RWPE2 (cell line): ENCODE measurements at regions not wholly inside any gene's neighbourhood (a gene's known extent, or its start where the extent isn't known, plus 50 kb on each side); places are given as distances from the start of the nearest gene placed in this dataset.
"Not testable (repeated sequence)": the region's sequence is repeated elsewhere in the genome, so short reads cannot be mapped to it uniquely, and the experiment has no call there.

Source experiments
- ATAC-seq: fragments of 200-7000 bp; cut with Tn5 transposase; 3 replicates; pipeline ENCODE4 v1.9.1; 2021; ENCODE audit warnings: low read depth
- DNase-seq: peaks from one replicate; pipeline ENCODE4 v3.0.0-alpha.2; 2020; ENCODE audit warnings: low spot score
- H3K27ac ChIP-seq: fragments of 450-650 bp; 2 replicates; pipeline ENCODE4 v1.5.1; 2017; ENCODE audit warnings: mild to moderate bottlenecking; ENCODE audit not compliant: poor library complexity, severe bottlenecking
- H3K27me3 ChIP-seq: fragments of 250-450 bp; sonication (Bioruptor Pico); 2 replicates; pipeline ENCODE4 v1.5.1; 2021; ENCODE audit warnings: mild to moderate bottlenecking, moderate library complexity; ENCODE audit not compliant: insufficient read depth, poor library complexity, severe bottlenecking
- H3K36me3 ChIP-seq: fragments of 250-450 bp; sonication (Bioruptor Pico); 2 replicates; pipeline ENCODE4 v1.5.1; 2020; ENCODE audit warnings: low read depth, mild to moderate bottlenecking, moderate library complexity
- H3K4me1 ChIP-seq: fragments of 250-450 bp; sonication (Bioruptor Pico); 2 replicates; pipeline ENCODE4 v1.5.1; 2021; ENCODE audit warnings: mild to moderate bottlenecking, moderate library complexity; ENCODE audit not compliant: insufficient read depth, poor library complexity, severe bottlenecking
- H3K4me3 ChIP-seq: fragments of 250-450 bp; sonication (Bioruptor Pico); 2 replicates; pipeline ENCODE4 v1.5.1; 2021; ENCODE audit warnings: mild to moderate bottlenecking, moderate library complexity; ENCODE audit not compliant: severe bottlenecking
- H3K9me3 ChIP-seq: fragments of 250-450 bp; sonication (Bioruptor Pico); 2 replicates; pipeline ENCODE4 v1.5.1; 2021; ENCODE audit warnings: mild to moderate bottlenecking, moderate library complexity; ENCODE audit not compliant: severe bottlenecking
- TF ChIP-seq, protein P1 (sequence below): fragments of 450-650 bp; IDR thresholded peaks from one replicate; pipeline ENCODE4 v1.5.1; 2017; ENCODE audit warnings: mild to moderate bottlenecking, moderate library complexity; ENCODE audit not compliant: poor library complexity, severe bottlenecking

DNA sequence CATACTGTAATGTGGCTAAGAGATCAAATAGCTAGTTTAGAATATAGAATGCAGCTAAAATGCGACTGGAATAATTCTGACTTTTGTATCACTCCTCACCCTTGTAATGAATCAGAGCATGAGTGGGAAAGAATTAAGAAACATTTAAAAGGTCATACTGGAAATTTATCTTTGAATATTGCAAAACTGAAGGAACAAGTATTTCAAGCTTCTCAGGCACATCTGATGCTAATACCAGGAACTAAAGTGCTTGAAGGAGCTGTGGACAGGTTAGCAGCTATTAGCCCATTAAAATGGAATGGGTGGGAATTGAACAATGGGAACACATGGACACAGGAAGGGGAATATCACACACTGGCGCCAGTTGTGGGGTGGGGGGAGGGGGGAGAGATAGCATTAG lies 144.2 kb upstream of the ZNF91 start:
- Histone ChIP-seq H3K4me3 (no peak overlapping the region), H3K27ac (peak overlapping the region; percentile 29), H3K36me3 (no peaks in the 10 kb centered on the region), H3K9me3 (no peaks in the 10 kb centered on the region), H3K27me3 (no peaks in the 10 kb centered on the region), H3K4me1 (peaks cover 32% of the 10 kb centered on the region)
- peak; percentile 66 for ATAC-seq
- no peak for DNase-seq
- TF ChIP-seq, protein P1, sequence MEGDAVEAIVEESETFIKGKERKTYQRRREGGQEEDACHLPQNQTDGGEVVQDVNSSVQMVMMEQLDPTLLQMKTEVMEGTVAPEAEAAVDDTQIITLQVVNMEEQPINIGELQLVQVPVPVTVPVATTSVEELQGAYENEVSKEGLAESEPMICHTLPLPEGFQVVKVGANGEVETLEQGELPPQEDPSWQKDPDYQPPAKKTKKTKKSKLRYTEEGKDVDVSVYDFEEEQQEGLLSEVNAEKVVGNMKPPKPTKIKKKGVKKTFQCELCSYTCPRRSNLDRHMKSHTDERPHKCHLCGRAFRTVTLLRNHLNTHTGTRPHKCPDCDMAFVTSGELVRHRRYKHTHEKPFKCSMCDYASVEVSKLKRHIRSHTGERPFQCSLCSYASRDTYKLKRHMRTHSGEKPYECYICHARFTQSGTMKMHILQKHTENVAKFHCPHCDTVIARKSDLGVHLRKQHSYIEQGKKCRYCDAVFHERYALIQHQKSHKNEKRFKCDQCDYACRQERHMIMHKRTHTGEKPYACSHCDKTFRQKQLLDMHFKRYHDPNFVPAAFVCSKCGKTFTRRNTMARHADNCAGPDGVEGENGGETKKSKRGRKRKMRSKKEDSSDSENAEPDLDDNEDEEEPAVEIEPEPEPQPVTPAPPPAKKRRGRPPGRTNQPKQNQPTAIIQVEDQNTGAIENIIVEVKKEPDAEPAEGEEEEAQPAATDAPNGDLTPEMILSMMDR, result no peak

DNA sequence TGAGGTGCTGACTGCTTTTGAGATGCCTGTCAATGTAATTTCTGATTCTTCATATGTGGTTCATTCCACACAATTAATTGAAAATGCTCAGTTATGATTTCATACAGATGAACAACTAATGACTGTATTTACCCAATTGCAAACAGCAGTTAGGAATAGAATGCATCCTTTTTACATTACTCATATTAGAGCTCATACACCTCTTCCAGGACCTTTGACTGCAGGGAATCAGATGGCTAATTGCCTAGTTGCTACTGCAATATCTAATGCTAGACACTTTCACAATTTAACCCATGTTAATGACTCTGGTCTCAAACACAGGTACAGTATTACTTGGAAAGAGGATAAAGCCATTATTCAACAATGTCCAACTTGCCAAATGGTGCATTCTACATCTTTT lies 141.9 kb upstream of the ZNF91 start:
- not testable (repeated sequence) for H3K27me3 ChIP-seq, H3K36me3 ChIP-seq, H3K9me3 ChIP-seq, H3K4me3 ChIP-seq, DNase-seq, ATAC-seq
- Histone ChIP-seq H3K27ac (peak overlapping the region; percentile 61), H3K4me1 (peaks cover 32% of the 10 kb centered on the region)

DNA sequence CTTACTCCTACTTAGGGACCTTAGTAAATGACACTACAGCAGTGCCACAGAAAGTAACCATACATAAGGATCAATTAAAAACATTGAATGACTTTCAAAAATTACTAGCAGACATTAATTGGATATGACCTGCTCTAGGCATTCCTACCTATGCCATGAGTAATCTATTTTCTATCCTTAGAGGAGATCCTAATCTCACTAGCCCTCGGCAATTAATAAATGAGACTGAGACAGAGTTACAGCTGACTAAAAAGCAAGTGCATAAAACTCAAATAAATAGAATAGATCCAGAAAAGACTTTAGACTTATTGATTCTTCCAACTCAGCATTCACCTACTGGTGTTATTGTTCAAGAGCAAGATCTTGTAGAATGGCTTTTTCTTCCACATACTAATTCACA lies 141.1 kb upstream of the ZNF91 start:
- H3K4me3 ChIP-seq, ATAC-seq: not testable (repeated sequence)

DNA sequence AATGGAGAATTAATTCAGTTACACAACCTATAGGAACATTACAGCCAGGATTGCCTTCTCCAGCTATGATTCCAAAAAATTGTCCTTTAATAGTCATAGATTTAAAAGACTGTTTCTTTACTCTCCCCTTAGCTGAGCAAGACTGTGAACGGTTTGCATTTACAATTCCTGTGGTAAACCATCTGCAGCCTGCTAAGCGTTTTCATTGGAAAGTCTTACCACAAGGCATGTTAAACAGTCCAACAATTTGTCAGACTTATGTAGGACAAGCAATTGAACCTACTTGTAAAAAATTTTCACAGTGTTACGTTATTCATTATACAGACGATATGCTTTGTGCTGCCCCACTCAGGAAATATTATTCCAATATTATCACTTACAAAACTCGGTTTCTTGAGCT lies 140.6 kb upstream of the ZNF91 start:
- H3K4me3 ChIP-seq, H3K27me3 ChIP-seq, ATAC-seq, H3K36me3 ChIP-seq, DNase-seq, H3K9me3 ChIP-seq: not testable (repeated sequence)
- peak overlapping the region; percentile 61 for H3K27ac ChIP-seq
- H3K4me1 ChIP-seq, result peaks cover 32% of the 10 kb centered on the region

More for the DNA sequence above, 141.1 kb upstream of the ZNF91 start:
- Histone ChIP-seq H3K4me1 (peaks cover 32% of the 10 kb centered on the region), H3K27ac (peak overlapping the region; percentile 61)
- DNase-seq, H3K36me3 ChIP-seq, H3K9me3 ChIP-seq, H3K27me3 ChIP-seq: not testable (repeated sequence)

DNA sequence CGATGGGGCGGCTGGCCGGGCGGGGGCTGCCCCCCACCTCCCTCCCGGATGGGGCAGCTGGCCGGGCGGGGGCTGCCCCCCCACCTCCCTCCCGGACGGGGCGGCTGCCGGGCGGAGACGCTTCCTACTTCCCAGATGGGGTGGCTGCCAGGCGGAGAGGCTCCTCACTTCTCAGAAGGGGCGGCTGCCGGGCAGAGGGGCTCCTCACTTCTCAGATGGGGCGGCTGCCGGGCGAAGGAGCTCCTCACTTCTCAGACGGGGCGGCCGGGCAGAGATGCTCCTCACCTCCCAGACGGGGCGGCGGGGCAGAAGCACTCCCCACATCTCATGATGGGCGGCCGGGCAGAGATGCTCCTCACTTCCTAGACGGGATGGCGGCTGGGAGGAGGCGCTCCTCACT lies 138.2 kb upstream of the ZNF91 start:
- H3K27me3 ChIP-seq, H3K9me3 ChIP-seq, DNase-seq, ATAC-seq, H3K36me3 ChIP-seq, H3K27ac ChIP-seq, H3K4me3 ChIP-seq: not testable (repeated sequence)
- peaks cover 22% of the 10 kb centered on the region for H3K4me1 ChIP-seq

DNA sequence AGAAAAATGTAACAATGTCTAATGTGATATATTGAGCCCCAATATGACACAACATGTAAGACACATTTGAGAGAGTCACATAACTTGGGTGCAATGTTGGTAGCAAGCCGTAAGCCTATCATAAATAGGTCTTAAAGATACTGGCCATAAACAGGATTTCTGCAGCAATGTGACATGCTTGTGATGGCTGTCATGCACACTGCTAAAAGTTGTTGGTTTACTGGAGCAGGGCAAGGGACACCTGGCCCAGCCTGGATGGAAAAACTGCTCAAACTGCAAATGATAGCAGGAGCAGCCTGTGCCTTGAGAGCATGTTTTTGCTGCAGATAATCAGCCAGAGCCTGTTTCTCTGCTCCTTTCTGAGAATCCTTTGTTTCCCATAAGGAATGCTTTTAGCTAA lies 136.7 kb upstream of the ZNF91 start:
- TF ChIP-seq, protein P1, result no peak
- H3K4me1 ChIP-seq, result peaks cover 22% of the 10 kb centered on the region
- H3K9me3 ChIP-seq, result no peaks in the 10 kb centered on the region
- no peaks in the 10 kb centered on the region for H3K27me3 ChIP-seq
- ATAC-seq (no peak), DNase-seq (no peak)
- no peaks in the 10 kb centered on the region for H3K36me3 ChIP-seq
- no peak overlapping the region for H3K27ac ChIP-seq
- H3K4me3 ChIP-seq, result no peak overlapping the region

DNA sequence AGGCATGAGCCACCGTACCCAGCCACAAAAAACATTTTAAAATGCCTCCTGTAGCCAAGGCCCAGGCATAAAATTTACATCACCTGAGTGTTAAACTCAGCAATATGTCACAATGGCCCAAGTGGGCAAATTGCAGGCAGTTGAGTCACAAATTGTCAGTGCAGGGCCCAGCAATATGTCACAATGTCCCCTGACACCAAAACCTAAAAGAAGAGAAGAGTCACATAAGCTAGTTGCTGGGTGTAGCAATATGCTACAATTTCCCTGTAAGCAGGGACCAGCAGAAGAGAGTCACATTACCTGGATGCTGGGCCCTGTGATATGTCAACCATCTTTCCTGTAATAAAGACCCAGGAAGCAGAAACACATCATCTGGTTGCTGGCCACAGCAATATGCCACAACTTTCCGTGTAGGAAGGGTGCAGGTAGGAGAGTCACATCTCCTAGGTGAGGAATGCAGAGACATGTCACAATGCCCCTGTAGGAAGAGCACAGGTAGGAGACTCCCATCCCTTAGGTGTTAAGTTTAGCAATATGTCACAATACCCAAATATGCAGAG lies 136.0 kb upstream of the ZNF91 start:
- no peak for ATAC-seq
- Histone ChIP-seq H3K9me3 (no peaks in the 10 kb centered on the region), H3K36me3 (no peaks in the 10 kb centered on the region), H3K27ac (no peak overlapping the region), H3K4me3 (no peak overlapping the region), H3K4me1 (peaks cover 16% of the 10 kb centered on the region), H3K27me3 (no peaks in the 10 kb centered on the region)
- TF ChIP-seq, protein P1, result no peak
- no peak for DNase-seq
